ENCODE measurements at regions not wholly inside any gene's neighbourhood (a gene's known extent, or its start where the extent isn't known, plus 50 kb on each side); places are given as distances from the start of the nearest gene placed in this dataset.

- TF ChIP-seq POU6F1 (CRISPR knock-in tag; IDR thresholded peaks at IDR 0.05; ENCODE audit: borderline replicate concordance, low read depth) (no peak), ZFP3 (CRISPR knock-in tag; IDR thresholded peaks at IDR 0.05) (no peak)
Observed at GRCh38 chr7:84704380-84704779, 482.5 kb downstream of the SEMA3D start (continued).

- TF ChIP-seq ZNF8 (CRISPR knock-in tag; IDR thresholded peaks at IDR 0.05) = no peak
- no peak for TF ChIP-seq CSDC2 (CRISPR knock-in tag; IDR thresholded peaks at IDR 0.05)
- TF ChIP-seq ZC3H10 (CRISPR knock-in tag; IDR thresholded peaks at IDR 0.05) = no peak
- peak; percentile 54; the same call in 1 of the 2 replicates for TF ChIP-seq POU6F1 (CRISPR knock-in tag; IDR thresholded peaks at IDR 0.05; ENCODE audit: borderline replicate concordance, low read depth)
- no peak for TF ChIP-seq CSRNP3 (CRISPR knock-in tag; IDR thresholded peaks at IDR 0.05)
- peak; percentile 85; the same call in 1 of the 2 replicates for TF ChIP-seq PATZ1 (CRISPR knock-in tag; IDR thresholded peaks at IDR 0.05; ENCODE audit: borderline replicate concordance)
- peak; percentile 82; the same call in 1 of the 2 replicates for TF ChIP-seq OSR1 (CRISPR knock-in tag; IDR thresholded peaks at IDR 0.05)
- no peak for TF ChIP-seq PPARA (CRISPR knock-in tag; IDR thresholded peaks at IDR 0.05; ENCODE audit: borderline replicate concordance)
- peak; percentile 87 for ATAC-seq
Observed at GRCh38 chr7:84701524-84702306, 485.1 kb downstream of the SEMA3D start.

- TF ChIP-seq TCF4 (CRISPR knock-in tag; IDR thresholded peaks at IDR 0.05; ENCODE audit: borderline replicate concordance) (no peak), ZFP30 (CRISPR knock-in tag; IDR thresholded peaks at IDR 0.05) (no peak), ESRRG (CRISPR knock-in tag; IDR thresholded peaks at IDR 0.05) (no peak), CSDC2 (CRISPR knock-in tag; IDR thresholded peaks at IDR 0.05) (no peak), POU6F1 (CRISPR knock-in tag; IDR thresholded peaks at IDR 0.05; ENCODE audit: borderline replicate concordance, low read depth) (no peak), PPARA (CRISPR knock-in tag; IDR thresholded peaks at IDR 0.05; ENCODE audit: borderline replicate concordance) (no peak), ZNF8 (CRISPR knock-in tag; IDR thresholded peaks at IDR 0.05) (no peak), CREB5 (CRISPR knock-in tag; IDR thresholded peaks at IDR 0.05; ENCODE audit: low read depth) (no peak), SNAI2 (CRISPR knock-in tag; IDR thresholded peaks at IDR 0.05) (no peak), OSR1 (CRISPR knock-in tag; IDR thresholded peaks at IDR 0.05) (no peak), RARB (CRISPR knock-in tag; IDR thresholded peaks at IDR 0.05) (no peak)
- ATAC-seq = peak; percentile 46
Observed at GRCh38 chr7:84700563-84701370, 486.1 kb downstream of the SEMA3D start.
